IMR-90 (cell line): ENCODE measurements at regions not wholly inside any gene's neighbourhood (a gene's known extent, or its start where the extent isn't known, plus 50 kb on each side); places are given as distances from the start of the nearest gene placed in this dataset.

Experiments used
- ATAC-seq: fragments of 200-7000 bp; cut with Tn5 transposase; 2 replicates; pipeline ENCODE4 v1.9.1; 2020; ENCODE audit warnings: low read depth, mild to moderate bottlenecking, moderate library complexity
- BruUV-seq: library from RNA; stranded (reverse); fragments of 400-500 nt; replicated peaks from 2 replicates; lab custom pipeline; 2021; lab: Mats Ljungman, UMichigan
- CTCF ChIA-PET: fragments of 300-600 bp; formaldehyde crosslinking; extraction: SDS; loops from one replicate; lab custom pipeline; 2021; ENCODE audit warnings: antibody characterized with exemption; lab: Yijun Ruan, JAX
- POLR2A ChIA-PET: fragments of 300-600 bp; sonication (Branson Sonifier 250); formaldehyde crosslinking; loops from one replicate; lab custom pipeline; 2022; ENCODE audit warnings: antibody characterized with exemption; ENCODE audit not compliant: unreplicated experiment; lab: Charles Lee
- DNase-seq: peaks from one replicate; pipeline ENCODE4 v3.0.0; 2013
- H2AFZ ChIP-seq: replicated peaks from 2 replicates; pipeline ENCODE3; 2013; ENCODE audit warnings: low read length, mild to moderate bottlenecking; ENCODE audit not compliant: poor library complexity
- H2AK5ac ChIP-seq: 2 replicates; pipeline ENCODE4 v1.6.1; 2013; ENCODE audit warnings: low read depth, low read length, inconsistent platforms
- H2AK9ac ChIP-seq: replicated peaks from 2 replicates; pipeline ENCODE3; 2013; ENCODE audit warnings: mild to moderate bottlenecking, low read depth, low read length, moderate library complexity; ENCODE audit not compliant: poor library complexity
- H2BK120ac ChIP-seq: 2 replicates; pipeline ENCODE4 v1.6.1; 2013; ENCODE audit warnings: low read depth, low read length, inconsistent platforms
- H2BK15ac ChIP-seq: 3 replicates; pipeline ENCODE4 v1.6.1; 2013; ENCODE audit warnings: low read depth, low read length, inconsistent platforms
- H2BK20ac ChIP-seq: 2 replicates; pipeline ENCODE4 v1.6.1; 2013; ENCODE audit warnings: low read depth, mild to moderate bottlenecking, inconsistent platforms, low read length, moderate library complexity
- H2BK5ac ChIP-seq: 2 replicates; pipeline ENCODE4 v1.6.1; 2013; ENCODE audit warnings: mild to moderate bottlenecking, low read depth, low read length, inconsistent platforms; ENCODE audit not compliant: poor library complexity, severe bottlenecking
- H3K14ac ChIP-seq: replicated peaks from 2 replicates; pipeline ENCODE4 v1.6.1; 2013; ENCODE audit warnings: low read depth, low read length, inconsistent platforms
- H3K18ac ChIP-seq: 2 replicates; pipeline ENCODE4 v1.6.1; 2013; ENCODE audit warnings: low read depth, low read length, control low read depth
- H3K23ac ChIP-seq: 2 replicates; pipeline ENCODE4 v1.6.1; 2013; ENCODE audit warnings: low read depth, low read length, inconsistent platforms
- H3K27ac ChIP-seq: 2 replicates; pipeline ENCODE4 v1.5.1; 2013; ENCODE audit warnings: mild to moderate bottlenecking, control low read depth, low read length; ENCODE audit not compliant: insufficient read depth
- H3K27me3 ChIP-seq: 2 replicates; pipeline ENCODE4 v1.6.1; 2013; ENCODE audit warnings: low read length; ENCODE audit not compliant: control insufficient read depth, insufficient read depth
- H3K36me3 ChIP-seq: 2 replicates; pipeline ENCODE4 v1.6.1; 2013; ENCODE audit warnings: low read length, mixed read lengths; ENCODE audit not compliant: control insufficient read depth, insufficient read depth
- H3K4ac ChIP-seq: 2 replicates; pipeline ENCODE4 v1.6.1; 2013; ENCODE audit warnings: low read depth, low read length, inconsistent platforms
- H3K4me1 ChIP-seq: 2 replicates; pipeline ENCODE4 v1.6.1; 2013; ENCODE audit warnings: low read length, mixed read lengths; ENCODE audit not compliant: control insufficient read depth, insufficient read depth
- H3K4me2 ChIP-seq: 2 replicates; pipeline ENCODE4 v1.6.1; 2013; ENCODE audit warnings: low read depth, mild to moderate bottlenecking, control low read depth, low read length, moderate library complexity
- H3K4me3 ChIP-seq: 2 replicates; pipeline ENCODE4 v1.5.1; 2013; ENCODE audit warnings: low read depth, mild to moderate bottlenecking, control low read depth, low read length, moderate library complexity; ENCODE audit not compliant: insufficient read depth
- H3K56ac ChIP-seq: 2 replicates; pipeline ENCODE4 v1.6.1; 2013; ENCODE audit warnings: low read length, inconsistent platforms; ENCODE audit not compliant: insufficient read depth; ENCODE audit errors: extremely low read depth
- H3K79me1 ChIP-seq, 2 experiments: 2 replicates each; pipeline ENCODE4 v1.6.1; 2013; ENCODE audit warnings: low read length in 2 of 2, inconsistent platforms in 1 of 2, low read depth in 1 of 2
- H3K9ac ChIP-seq: 2 replicates; pipeline ENCODE4 v1.6.1; 2013; ENCODE audit warnings: low read depth, low read length, control low read depth
- H3K9me1 ChIP-seq: 2 replicates; pipeline ENCODE4 v1.6.1; 2013; ENCODE audit warnings: low read length, inconsistent platforms; ENCODE audit not compliant: insufficient read depth
- H3K9me3 ChIP-seq: 2 replicates; pipeline ENCODE4 v1.6.1; 2013; ENCODE audit warnings: low read length; ENCODE audit not compliant: control insufficient read depth, insufficient read depth
- H4K20me1 ChIP-seq: 2 replicates; pipeline ENCODE4 v1.6.1; 2013; ENCODE audit warnings: low read length, inconsistent platforms; ENCODE audit not compliant: insufficient read depth
- H4K5ac ChIP-seq: 2 replicates; pipeline ENCODE4 v1.6.1; 2013; ENCODE audit warnings: mild to moderate bottlenecking, low read depth, low read length, control low read depth
- H4K8ac ChIP-seq, 2 experiments: 2 replicates each; pipeline ENCODE4 v1.6.1; 2013; ENCODE audit warnings: low read depth in 2 of 2, low read length in 2 of 2, control low read depth in 1 of 2, inconsistent platforms in 1 of 2
- H4K91ac ChIP-seq: 2 replicates; pipeline ENCODE4 v1.6.1; 2013; ENCODE audit warnings: low read depth, low read length, inconsistent platforms; ENCODE audit not compliant: insufficient read depth
- CEBPB ChIP-seq: IDR thresholded peaks from 2 replicates; pipeline ENCODE4 v1.6.1; 2012; ENCODE audit warnings: low read depth, low read length, improper control_type of control experiment
- ELK1 ChIP-seq: fragments of 150-350 bp; IDR thresholded peaks from 2 replicates; pipeline ENCODE4 v1.6.1; 2016; ENCODE audit warnings: low read depth, mild to moderate bottlenecking, low read length, moderate library complexity, borderline replicate concordance
- FOS ChIP-seq: fragments of 150-350 bp; IDR thresholded peaks from 2 replicates; pipeline ENCODE4 v1.6.1; 2016; ENCODE audit warnings: low read depth, low read length
- MAFK ChIP-seq: IDR thresholded peaks from 2 replicates; pipeline ENCODE4 v1.6.1; 2012; ENCODE audit warnings: low read depth, low read length, improper control_type of control experiment
- NFE2L2 ChIP-seq: fragments of 150-350 bp; IDR thresholded peaks from 2 replicates; pipeline ENCODE4 v1.6.1; 2016; ENCODE audit warnings: low read depth, mild to moderate bottlenecking, low read length
- RFX5 ChIP-seq: IDR thresholded peaks from 2 replicates; pipeline ENCODE4 v1.8.0; 2012; ENCODE audit warnings: low read depth, mild to moderate bottlenecking, low read length, moderate library complexity
- WGBS, 2 experiments: methylation state at CpG; one replicate each; pipeline versions ENCODE4 v1.1.5 to v1.1.7; 2013; ENCODE audit warnings: missing lambda C conversion rate in 2 of 2; ENCODE audit not compliant: insufficient read length in 1 of 2; ENCODE audit errors: extremely low coverage in 2 of 2; 5-methylcytosine and 5-hydroxymethylcytosine counted together
- dilution Hi-C: fragments of 300-500 bp; cut with HindIII; formaldehyde crosslinking; loops from one replicate; pipeline ENCODE4 v1.14.3; 2018; ENCODE audit warnings: low sequenced_read_pairs; ENCODE audit not compliant: unreplicated experiment
- in situ Hi-C: fragments of 300-500 bp; cut with MboI; formaldehyde crosslinking; loops from 3 replicates; pipeline ENCODE4 v1.14.3; 2019; ENCODE audit warnings: low sequenced_read_pairs, inconsistent platforms, mixed read lengths
- intact Hi-C: fragments of 100-400 bp; cut with micrococcal nuclease; formaldehyde crosslinking; loops from 2 replicates; pipeline ENCODE4 v1.10.0; 2022

- WGBS, 2 experiments = no CpG with 5 or more reads among the region's 2 CpGs
- Histone ChIP-seq H3K27me3 (no peaks in the 10 kb centered on the region), H3K9me1 (no peaks in the 10 kb centered on the region), H3K4me2 (no peak overlapping the region), H2BK5ac (no peak overlapping the region), H3K9ac (no peak overlapping the region), H2BK120ac (no peak overlapping the region), H4K91ac (no peak overlapping the region), H3K36me3 (no peaks in the 10 kb centered on the region), H2AK9ac (no peak overlapping the region), H4K5ac (no peak overlapping the region), H3K27ac (no peak overlapping the region), H3K79me1 (no peaks in the 10 kb centered on the region), H2AK5ac (no peak overlapping the region), H3K9me3 (peaks cover 3% of the 10 kb centered on the region; the same call in 1 of the 2 replicates), H2AFZ (no peak overlapping the region), H3K14ac (no peak overlapping the region), H3K4me1 (no peaks in the 10 kb centered on the region), H4K8ac (no peak overlapping the region), H4K20me1 (no peaks in the 10 kb centered on the region), H3K23ac (no peak overlapping the region), H3K4ac (no peak overlapping the region), H2BK20ac (no peak overlapping the region), H2BK15ac (no peak overlapping the region), H3K4me3 (no peak overlapping the region), H3K56ac (no peak overlapping the region), H3K18ac (no peak overlapping the region)
- in situ Hi-C loops = no loop called here
- CTCF ChIA-PET = no interaction called here
- POLR2A ChIA-PET = no interaction called here
- DNase-seq = no peak
- no TSS peak for BruUV-seq
- ATAC-seq = no peak
- intact Hi-C loops = no loop called here
- dilution Hi-C loops = no loop called here
- no peak for TF ChIP-seq NFE2L2
- TF ChIP-seq RFX5 = no peak
- TF ChIP-seq ELK1 = no peak
- no peak for TF ChIP-seq CEBPB
- TF ChIP-seq MAFK = no peak
- no peak for TF ChIP-seq FOS
Measured at GRCh38 chr18:52277785-52278184, 62.2 kb upstream of the DCC start.
